8988T (cell line): ENCODE measurements at regions not wholly inside any gene's neighbourhood (a gene's known extent, or its start where the extent isn't known, plus 50 kb on each side); places are given as distances from the start of the nearest gene placed in this dataset.

Experiments used
- DNase-seq: peaks from one replicate; pipeline ENCODE4 v3.0.0; 2011

DNA sequence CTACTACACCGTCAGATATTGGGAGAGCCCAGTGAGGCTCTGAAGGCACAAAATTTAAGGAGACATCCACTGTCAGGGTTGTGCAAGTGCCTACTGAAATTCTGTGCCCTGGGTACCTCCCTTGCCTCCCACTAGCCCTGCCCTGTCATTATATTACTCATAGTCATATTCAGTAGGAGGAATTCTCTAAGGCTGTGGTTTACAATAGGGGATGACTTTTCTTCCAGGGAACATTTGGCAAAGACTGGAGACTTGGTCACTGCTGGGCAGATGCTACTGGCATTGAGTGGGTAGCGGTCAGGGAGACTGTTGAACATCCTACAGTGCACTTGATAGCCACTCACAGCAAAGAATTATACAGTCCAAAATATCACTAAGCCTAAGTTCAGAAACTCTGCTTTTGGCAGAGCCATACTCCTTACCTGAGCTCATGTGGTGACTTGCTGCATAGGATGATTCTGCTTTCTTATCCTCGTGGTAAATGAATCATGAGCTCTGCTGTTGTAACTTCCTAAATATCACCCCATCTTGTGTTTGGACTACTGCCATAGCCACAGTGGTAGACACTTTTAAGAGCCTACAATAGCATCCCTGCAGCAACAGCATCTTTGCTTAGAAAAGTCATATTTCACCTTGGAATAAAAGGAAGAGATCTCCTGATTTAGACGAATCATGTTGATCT lies 563.4 kb upstream of the PLXNA2 start:
- DNase-seq = no peak

DNA sequence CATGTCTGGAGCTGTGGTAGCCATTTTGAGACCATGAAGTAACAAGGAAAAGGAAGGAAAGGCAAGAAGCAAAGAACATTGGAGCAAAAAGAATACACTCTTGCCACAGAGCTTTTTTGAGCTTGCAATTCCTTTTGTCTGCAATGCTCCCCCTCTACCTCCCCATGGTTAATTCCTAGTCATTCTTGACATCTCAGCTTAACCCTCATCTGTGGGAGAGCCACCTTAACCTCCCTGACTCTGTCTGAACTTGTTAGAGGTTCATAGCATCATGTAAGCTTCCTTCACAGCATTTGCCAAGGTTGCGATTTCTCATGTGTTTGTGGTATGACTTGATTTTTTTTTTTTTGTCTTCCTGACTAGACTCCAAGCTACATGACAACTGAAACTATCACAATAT lies 564.1 kb upstream of the PLXNA2 start:
- no peak for DNase-seq

- DNase-seq = no peak
Observed at GRCh38 chr1:208809876-208810275, 565.7 kb upstream of the PLXNA2 start.

- DNase-seq = no peak
Observed at GRCh38 chr1:208818770-208819445, 574.7 kb upstream of the PLXNA2 start.

- no peak for DNase-seq
Observed at GRCh38 chr1:208820580-208821212, 576.5 kb upstream of the PLXNA2 start.

- DNase-seq = no peak
Observed at GRCh38 chr1:208821939-208822338, 577.8 kb upstream of the PLXNA2 start.

- DNase-seq = no peak
Observed at GRCh38 chr1:208825300-208825699, 581.1 kb upstream of the PLXNA2 start.

DNA sequence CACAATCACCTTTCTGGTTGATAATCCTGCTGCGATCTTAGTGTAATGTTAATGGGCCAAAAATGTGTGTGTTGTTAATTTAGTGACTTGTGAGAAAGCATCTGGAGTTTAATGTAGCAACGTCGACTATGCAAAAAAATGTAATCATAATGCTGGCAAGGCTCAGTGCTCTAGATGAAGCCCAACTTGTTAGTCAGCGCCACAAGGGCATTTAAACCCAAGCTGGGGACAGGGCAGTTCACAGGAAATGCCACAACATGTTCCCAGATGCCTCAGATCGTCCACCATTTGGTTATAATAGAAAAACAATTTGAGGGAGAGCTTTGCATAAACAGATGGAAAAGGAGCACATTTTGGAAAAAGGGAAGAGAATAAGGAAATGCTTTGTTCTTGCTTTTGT lies 585.4 kb upstream of the PLXNA2 start:
- no peak for DNase-seq

DNA sequence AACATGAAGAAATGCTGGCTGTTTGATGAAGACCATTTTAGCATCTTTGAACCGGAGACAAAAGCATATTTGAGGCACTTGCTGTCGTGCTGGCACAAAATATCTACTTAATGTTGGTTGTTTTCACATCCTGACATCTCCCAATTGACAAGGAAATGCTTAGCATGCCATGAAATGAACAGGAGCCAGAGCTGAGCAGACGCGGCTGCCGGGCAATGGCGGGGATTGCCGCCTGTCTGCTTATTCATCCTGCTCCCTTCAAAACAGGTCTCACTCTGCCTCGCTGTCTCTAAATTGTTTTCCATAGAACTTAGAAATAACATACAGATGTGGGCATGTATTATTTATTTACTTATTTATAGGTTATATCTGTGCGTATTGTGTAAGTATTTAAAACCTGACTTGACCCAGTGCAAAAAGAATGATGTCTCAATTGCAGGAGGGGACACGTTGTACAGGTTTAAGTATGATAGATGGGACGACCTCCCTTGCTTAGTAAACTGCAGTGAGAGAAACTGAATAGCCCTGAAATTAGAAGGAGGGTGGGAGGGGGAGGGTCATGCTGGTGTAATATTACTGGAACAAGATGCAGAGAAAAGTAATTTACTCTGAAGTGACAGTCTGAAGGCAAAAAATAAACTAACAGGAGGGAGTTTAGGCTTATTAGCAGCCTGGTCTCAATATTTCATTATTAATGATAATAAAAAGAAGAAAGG lies 590.4 kb upstream of the PLXNA2 start:
- no peak for DNase-seq

- DNase-seq = no peak
Observed at GRCh38 chr1:208835097-208835463, 590.9 kb upstream of the PLXNA2 start.

DNA sequence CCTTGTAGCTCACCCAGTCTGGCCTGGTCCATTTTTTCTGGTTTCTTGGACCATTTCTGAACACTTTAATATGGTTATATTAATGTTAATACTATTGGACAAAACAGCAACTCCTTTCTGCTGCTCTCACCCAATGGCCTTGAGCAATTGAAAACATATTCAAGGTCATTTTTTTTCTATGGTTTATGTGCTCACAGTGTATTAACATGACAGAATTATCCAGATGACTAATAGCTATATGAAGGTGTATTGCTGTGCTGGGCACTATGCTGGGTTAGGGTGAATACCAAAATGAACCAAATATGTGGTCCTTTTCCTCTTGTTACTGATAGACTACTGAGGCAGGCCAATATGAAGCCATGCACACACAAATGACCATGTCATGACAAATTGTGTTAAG lies 591.6 kb upstream of the PLXNA2 start:
- DNase-seq = no peak

DNA sequence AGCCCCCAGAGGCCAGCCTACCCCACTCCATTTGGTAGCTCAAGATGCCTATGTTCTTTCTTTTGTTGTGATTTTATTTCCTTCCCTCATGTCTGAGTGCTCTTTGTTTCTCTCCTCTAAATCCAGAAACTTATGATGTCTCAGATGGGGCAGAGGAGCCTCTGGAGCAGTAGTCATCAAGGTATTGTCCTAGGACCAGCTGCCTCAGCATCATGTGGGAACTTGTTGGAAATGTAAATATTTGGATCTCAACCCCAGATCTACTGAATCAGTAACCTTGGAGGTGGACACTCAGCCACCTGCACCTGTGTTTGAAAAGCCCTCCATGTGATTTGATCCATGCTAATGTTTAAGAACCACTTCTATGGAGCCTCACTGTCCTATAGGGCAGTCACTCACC lies 593.1 kb upstream of the PLXNA2 start:
- no peak for DNase-seq

GRCh38 chr1:208841436-208841835 lies 597.3 kb upstream of the PLXNA2 start:
- DNase-seq = no peak

- no peak for DNase-seq
Observed at GRCh38 chr1:208842451-208842850, 598.3 kb upstream of the PLXNA2 start.

GRCh38 chr1:208844158-208844557 lies 600.0 kb upstream of the PLXNA2 start:
- no peak for DNase-seq

- DNase-seq = no peak
Observed at GRCh38 chr1:208848854-208849253, 604.7 kb upstream of the PLXNA2 start.

DNA sequence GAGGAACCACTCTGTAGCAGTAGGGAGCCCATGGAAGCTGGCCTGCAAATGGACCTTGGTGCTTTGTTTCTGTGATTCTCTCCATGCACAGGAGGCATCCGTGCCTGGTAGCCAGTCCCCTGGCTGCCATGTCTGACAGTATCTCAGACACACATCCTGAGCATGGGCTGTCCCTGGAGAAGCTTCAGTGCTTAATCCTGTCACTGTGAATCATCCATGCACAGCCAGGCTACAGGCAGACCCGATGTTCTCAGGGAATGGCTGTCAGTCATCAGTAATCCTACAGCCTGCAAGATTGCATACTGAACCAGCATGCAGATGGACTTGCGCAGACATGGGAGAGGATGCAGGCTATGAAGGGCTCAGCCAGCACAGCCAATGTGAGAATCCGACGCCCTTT lies 606.3 kb upstream of the PLXNA2 start:
- DNase-seq = no peak

GRCh38 chr1:208851366-208851765 lies 607.2 kb upstream of the PLXNA2 start:
- DNase-seq = no peak

GRCh38 chr1:208852911-208853310 lies 608.7 kb upstream of the PLXNA2 start:
- no peak for DNase-seq

GRCh38 chr1:208855403-208855802 lies 611.2 kb upstream of the PLXNA2 start:
- no peak for DNase-seq

DNA sequence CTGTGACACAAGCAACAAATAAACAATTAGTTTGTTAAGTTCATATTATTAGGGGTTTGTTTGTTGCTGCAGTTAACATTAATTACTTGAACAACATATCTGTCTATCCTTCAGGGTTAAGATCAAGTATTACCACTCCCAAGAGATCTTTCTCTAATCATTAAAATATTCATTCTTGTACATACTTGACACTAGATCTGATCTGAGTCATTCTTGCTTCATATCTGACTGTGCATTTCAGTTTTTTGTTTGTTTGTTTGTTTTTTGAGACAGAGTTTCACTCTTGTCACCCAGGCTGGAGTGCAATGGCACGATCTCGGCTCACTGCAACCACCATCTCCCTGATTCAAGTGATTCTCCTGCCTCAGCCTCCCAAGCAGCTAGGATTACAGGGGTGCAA lies 613.3 kb upstream of the PLXNA2 start:
- no peak for DNase-seq

DNA sequence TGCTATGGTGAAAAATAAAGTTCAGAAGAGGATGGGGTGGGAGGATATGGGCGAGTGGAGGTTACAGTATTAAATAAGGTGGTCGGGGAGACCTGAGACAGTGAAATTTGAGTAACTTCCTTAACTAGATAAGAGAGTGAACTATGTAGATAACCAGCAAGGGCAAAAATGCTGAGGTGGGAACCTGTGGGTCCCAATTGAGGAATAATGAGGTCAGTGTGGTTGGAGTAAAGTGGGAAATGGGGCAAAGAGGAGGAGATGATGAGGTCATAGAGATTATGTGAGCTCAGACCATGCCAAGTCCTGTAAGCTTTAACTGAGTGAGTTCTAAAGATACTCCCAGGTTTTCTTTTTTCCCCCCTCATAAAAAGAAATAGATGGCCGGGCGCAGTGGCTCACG lies 614.6 kb upstream of the PLXNA2 start:
- DNase-seq = no peak

DNA sequence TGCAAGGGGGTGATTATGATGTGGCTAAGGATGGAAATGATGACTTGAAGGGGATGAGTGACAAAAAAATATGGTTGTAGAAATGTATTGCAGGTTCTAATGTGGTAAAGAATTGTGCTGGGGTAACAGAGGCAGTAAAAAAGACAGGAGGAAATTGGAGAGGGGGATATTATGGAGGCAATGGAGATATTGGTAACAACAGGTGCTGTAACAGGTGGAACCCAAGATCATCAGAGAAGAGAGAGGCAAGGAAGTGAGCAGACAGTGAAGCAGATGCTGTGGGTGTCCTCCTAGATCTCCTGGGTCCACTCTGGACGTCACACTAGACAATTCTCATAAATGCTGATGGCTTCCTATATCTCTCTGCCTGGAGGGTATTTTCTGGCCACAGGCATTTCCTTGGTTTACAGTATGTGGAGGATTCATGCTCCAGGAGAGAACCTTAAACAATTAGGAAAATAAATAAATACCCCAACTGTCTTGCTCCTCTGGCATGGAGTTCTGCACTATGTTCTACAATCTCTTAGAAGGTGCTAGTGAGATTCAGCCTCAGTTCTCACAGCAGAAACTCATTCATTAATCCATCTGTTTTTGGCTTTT lies 620.3 kb upstream of the PLXNA2 start:
- no peak for DNase-seq
